IPS-18a (cell line): ENCODE measurements at regions not wholly inside any gene's neighbourhood (a gene's known extent, or its start where the extent isn't known, plus 50 kb on each side); places are given as distances from the start of the nearest gene placed in this dataset.

Experiments
- H3K27ac ChIP-seq: one replicate; pipeline ENCODE4 v1.5.1; 2013; ENCODE audit warnings: low read length
- H3K27me3 ChIP-seq: one replicate; pipeline ENCODE4 v1.6.1; 2013; ENCODE audit warnings: mild to moderate bottlenecking, low read length; ENCODE audit not compliant: control insufficient read depth, insufficient read depth
- H3K36me3 ChIP-seq: one replicate; pipeline ENCODE4 v1.6.1; 2013; ENCODE audit warnings: low read depth, low read length; ENCODE audit not compliant: control insufficient read depth
- H3K4me1 ChIP-seq: one replicate; pipeline ENCODE4 v1.6.1; 2013; ENCODE audit warnings: low read depth, low read length; ENCODE audit not compliant: control insufficient read depth
- H3K4me3 ChIP-seq: one replicate; pipeline ENCODE4 v1.5.1; 2013; ENCODE audit warnings: low read length
- H3K9ac ChIP-seq: one replicate; pipeline ENCODE4 v1.6.1; 2013; ENCODE audit warnings: mild to moderate bottlenecking, low read length, moderate library complexity
- H3K9me3 ChIP-seq: one replicate; pipeline ENCODE4 v1.6.1; 2013; ENCODE audit warnings: low read depth, low read length; ENCODE audit not compliant: control insufficient read depth

DNA sequence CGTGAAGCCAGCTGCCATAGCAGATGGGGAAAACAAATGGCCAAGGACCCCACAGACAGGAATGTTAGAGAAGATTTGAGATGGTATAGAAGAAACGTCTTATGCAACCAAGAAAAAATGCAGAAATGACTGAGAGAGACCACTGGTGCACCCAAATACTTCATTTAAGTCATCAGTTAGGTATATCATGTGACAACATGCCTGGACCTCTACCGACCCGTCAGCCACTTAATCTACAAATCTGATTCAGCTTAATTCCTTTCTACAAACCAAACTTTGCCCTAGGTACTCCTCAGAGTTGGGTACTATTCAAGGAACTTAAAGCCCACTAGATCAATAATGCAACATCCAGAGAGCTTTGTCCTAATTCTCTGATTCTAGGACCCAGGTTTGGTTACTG lies 126.0 kb upstream of the UBE2E2 start:
- H3K27ac ChIP-seq = no peak overlapping the region
- H3K27me3 ChIP-seq = no peaks in the 10 kb centered on the region
- H3K4me1 ChIP-seq = peaks cover 26% of the 10 kb centered on the region
- no peaks in the 10 kb centered on the region for H3K36me3 ChIP-seq
- H3K9ac ChIP-seq = no peak overlapping the region
- no peak overlapping the region for H3K4me3 ChIP-seq
- H3K9me3 ChIP-seq = no peaks in the 10 kb centered on the region

DNA sequence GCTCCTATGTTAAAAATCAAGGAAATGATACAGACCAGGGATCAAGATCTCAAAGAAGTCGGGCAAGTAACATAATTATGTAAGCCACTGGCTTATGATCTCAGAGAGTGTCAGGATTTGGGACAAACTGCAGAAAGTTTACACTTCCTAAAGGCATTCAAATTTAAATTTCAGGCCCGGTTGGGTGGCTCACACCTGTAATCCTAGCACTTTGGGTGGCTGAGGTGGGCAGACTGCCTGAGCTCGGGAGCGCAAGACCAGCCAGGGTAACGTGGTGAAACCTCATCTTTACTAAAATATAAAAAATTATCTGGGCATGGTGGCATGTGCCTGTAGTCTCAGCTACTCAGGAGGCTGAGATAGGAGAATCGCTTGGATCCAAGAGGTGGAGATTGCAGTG lies 124.4 kb upstream of the UBE2E2 start:
- Histone ChIP-seq H3K9me3 (no peaks in the 10 kb centered on the region), H3K27ac (no peak overlapping the region), H3K4me1 (peaks cover 26% of the 10 kb centered on the region), H3K4me3 (no peak overlapping the region), H3K9ac (no peak overlapping the region), H3K36me3 (no peaks in the 10 kb centered on the region), H3K27me3 (no peaks in the 10 kb centered on the region)

DNA sequence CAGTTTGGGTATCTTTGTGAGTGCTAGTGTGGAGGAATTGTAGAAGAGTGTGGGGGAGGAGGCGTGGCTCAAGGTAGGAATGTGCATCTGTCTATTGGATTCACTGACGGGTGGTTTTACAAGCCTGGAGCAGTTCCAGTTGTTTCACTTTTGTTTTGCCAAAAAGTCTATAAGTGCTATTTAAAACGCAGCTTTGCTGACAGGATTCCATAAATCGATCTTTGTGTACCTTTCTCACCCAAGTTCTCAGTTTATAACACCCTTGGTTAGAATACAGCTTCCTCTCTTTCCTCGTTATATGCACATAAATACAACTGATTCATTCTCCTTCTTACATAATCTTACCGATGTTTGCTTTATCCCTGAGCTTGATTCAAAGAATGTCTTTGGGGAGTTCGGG lies 123.2 kb upstream of the UBE2E2 start:
- H3K4me3 ChIP-seq = no peak overlapping the region

DNA sequence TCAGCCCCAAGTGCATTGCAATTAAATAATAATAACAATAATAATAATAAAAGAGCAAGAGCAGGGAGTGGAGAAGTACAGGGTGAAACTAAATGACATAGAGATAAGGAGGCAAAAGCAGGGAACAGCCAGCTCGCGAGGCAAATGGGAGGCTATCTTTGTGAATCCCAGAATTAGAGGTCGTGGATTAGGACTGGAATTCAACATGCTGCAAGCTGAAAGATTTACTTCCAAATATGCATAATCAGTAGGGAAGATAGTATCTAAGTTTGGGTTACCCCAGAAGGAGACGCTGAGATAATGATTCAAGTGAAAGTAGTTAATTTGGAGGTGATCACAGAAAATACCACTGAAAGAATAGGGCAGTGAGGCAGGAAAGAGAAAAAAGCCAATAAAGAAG lies 119.4 kb upstream of the UBE2E2 start:
- H3K9ac ChIP-seq = no peak overlapping the region
- H3K36me3 ChIP-seq = no peaks in the 10 kb centered on the region
- H3K4me3 ChIP-seq = no peak overlapping the region
- no peaks in the 10 kb centered on the region for H3K9me3 ChIP-seq
- no peak overlapping the region for H3K27ac ChIP-seq
- H3K4me1 ChIP-seq = peaks cover 14% of the 10 kb centered on the region
- H3K27me3 ChIP-seq = no peaks in the 10 kb centered on the region

More for the DNA sequence above, 123.2 kb upstream of the UBE2E2 start:
- Histone ChIP-seq H3K9ac (no peak overlapping the region), H3K36me3 (no peaks in the 10 kb centered on the region), H3K27ac (no peak overlapping the region), H3K9me3 (no peaks in the 10 kb centered on the region), H3K27me3 (no peaks in the 10 kb centered on the region), H3K4me1 (peaks cover 26% of the 10 kb centered on the region)

DNA sequence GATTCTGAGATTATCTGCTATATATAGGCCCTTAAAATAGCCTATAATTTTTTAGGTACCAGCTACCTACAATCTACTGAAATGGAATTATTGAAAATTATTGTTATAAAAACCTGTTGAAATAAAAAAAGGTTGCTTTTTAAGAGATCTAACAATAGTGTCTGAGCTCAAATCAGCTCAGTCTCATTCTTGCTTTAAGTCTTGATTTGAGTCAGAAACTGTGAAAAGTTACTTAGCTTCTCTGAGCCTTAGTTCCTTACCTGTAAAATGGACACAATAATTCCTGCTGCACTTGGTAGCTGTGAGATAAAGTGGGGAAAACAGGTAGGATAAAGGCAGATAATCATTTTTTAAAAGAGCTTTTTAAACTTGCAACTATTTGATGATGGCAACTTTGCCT lies 118.8 kb upstream of the UBE2E2 start:
- Histone ChIP-seq H3K27me3 (no peaks in the 10 kb centered on the region), H3K9ac (no peak overlapping the region), H3K36me3 (no peaks in the 10 kb centered on the region), H3K4me1 (peaks cover 10% of the 10 kb centered on the region), H3K27ac (no peak overlapping the region), H3K4me3 (no peak overlapping the region), H3K9me3 (no peaks in the 10 kb centered on the region)

DNA sequence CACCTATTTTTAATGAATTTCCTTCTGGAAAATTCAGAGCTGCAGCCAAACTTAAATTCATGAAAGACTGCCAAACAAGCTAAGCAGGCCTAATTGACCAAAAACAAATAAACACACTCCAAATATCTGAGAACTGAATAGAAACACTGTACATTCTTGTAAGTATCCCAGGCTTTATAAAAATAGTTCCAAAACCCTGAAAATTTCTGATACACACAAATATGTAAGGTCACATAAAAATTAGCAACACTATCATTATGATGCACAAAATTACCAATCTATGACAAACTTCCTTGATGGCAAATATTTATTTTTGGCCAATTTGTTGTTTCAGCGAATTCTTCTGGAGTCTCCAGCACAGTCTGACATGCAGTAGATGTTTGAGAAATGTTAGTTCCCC lies 117.9 kb upstream of the UBE2E2 start:
- peaks cover 1% of the 10 kb centered on the region for H3K4me1 ChIP-seq
- no peak overlapping the region for H3K9ac ChIP-seq
- H3K27me3 ChIP-seq = no peaks in the 10 kb centered on the region
- no peak overlapping the region for H3K27ac ChIP-seq
- H3K36me3 ChIP-seq = no peaks in the 10 kb centered on the region
- no peaks in the 10 kb centered on the region for H3K9me3 ChIP-seq
- no peak overlapping the region for H3K4me3 ChIP-seq

DNA sequence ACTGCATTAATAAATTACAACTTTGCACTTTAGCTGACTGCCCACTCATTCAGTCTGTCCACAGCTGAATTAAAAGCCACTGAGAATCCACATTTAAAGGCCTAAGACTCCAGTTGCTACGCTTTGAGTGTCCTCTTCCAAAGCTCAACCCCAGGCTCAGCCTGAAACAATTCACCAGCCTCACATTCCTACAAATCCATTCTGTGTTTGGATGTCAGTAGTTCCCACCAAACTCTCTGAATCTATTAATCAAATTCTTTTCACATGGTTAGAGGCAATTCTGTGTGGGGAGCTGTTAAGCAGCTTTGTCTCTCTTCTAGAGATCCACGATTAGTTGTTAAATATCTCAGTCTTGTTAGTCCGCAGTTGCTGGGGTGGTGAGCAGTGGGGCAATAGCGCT lies 116.8 kb upstream of the UBE2E2 start:
- H3K9ac ChIP-seq = no peak overlapping the region

DNA sequence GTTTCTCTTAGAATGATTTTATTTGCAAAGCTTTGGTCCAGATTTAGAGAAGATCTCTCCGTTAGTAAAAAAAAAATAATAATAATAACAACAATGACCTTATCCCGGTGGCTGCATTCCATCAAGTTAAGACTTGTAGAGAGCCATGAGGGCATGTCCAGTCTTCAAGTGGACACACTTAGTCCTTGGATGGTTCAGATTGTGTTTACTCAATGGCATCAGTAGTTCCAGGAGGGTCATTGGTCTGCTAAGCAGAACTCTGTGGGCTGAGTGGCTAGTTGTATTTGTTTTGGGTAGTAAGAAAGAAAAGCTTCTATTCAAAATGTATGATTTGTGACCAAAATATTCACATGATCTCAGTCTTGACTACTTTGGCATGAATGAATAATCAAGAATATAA lies 116.3 kb upstream of the UBE2E2 start:
- Histone ChIP-seq H3K9me3 (no peaks in the 10 kb centered on the region), H3K27ac (no peak overlapping the region), H3K9ac (no peak overlapping the region), H3K36me3 (no peaks in the 10 kb centered on the region), H3K4me1 (no peaks in the 10 kb centered on the region), H3K4me3 (no peak overlapping the region), H3K27me3 (no peaks in the 10 kb centered on the region)

More for the DNA sequence above, 116.8 kb upstream of the UBE2E2 start:
- Histone ChIP-seq H3K36me3 (no peaks in the 10 kb centered on the region), H3K27ac (no peak overlapping the region), H3K4me3 (no peak overlapping the region), H3K27me3 (no peaks in the 10 kb centered on the region), H3K9me3 (no peaks in the 10 kb centered on the region), H3K4me1 (no peaks in the 10 kb centered on the region)

DNA sequence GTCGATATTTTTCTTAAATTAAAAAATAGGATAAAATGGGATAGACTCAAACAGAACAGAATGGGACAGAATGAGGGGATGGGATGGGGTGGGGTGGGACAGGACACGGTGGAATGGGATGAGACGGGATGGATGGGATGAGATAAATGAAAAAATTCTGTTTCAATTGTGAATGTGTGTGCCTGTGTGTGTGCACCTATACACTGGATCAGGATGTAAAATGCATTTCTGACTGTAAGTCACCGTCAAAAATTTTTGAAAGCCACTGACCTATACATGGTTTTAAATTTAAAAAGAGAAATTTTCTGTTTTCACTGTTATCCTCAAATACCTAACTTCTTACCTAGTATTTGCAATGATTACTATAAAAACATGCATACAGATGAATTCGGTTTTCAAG lies 108.7 kb upstream of the UBE2E2 start:
- Histone ChIP-seq H3K4me3 (no peak overlapping the region), H3K4me1 (peaks cover 4% of the 10 kb centered on the region), H3K9ac (no peak overlapping the region), H3K9me3 (no peaks in the 10 kb centered on the region), H3K27me3 (no peaks in the 10 kb centered on the region), H3K27ac (no peak overlapping the region), H3K36me3 (no peaks in the 10 kb centered on the region)

DNA sequence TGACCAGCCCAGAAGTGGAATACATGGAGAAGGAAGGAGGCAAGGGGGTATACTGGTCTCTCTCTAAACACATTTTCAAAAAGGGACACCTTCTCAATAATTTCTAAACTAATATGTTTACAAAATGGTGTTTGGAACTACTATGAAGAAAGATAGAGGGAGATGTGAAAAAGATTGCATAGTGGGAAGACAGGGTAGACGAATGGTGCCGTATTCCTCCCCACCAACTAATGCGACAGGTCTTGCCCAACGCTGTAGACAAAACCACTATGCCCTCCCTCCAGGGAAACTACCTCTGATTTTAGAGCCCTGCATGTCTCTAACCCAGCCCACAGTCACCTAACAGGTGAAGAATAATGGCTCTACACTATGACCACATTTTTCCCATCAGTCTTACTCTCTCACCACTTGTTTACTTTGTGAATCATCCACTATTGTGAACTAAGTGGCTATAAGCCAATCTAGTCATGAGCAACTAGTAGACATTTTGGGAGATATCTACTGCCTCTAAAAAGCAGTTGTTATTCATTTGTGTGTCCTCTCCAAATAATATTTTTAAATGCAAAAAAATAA lies 108.2 kb upstream of the UBE2E2 start:
- no peak overlapping the region for H3K9ac ChIP-seq
- H3K4me3 ChIP-seq = no peak overlapping the region
- H3K36me3 ChIP-seq = no peaks in the 10 kb centered on the region
- H3K27me3 ChIP-seq = no peaks in the 10 kb centered on the region
- no peak overlapping the region for H3K27ac ChIP-seq
- peaks cover 4% of the 10 kb centered on the region for H3K4me1 ChIP-seq
- no peaks in the 10 kb centered on the region for H3K9me3 ChIP-seq

DNA sequence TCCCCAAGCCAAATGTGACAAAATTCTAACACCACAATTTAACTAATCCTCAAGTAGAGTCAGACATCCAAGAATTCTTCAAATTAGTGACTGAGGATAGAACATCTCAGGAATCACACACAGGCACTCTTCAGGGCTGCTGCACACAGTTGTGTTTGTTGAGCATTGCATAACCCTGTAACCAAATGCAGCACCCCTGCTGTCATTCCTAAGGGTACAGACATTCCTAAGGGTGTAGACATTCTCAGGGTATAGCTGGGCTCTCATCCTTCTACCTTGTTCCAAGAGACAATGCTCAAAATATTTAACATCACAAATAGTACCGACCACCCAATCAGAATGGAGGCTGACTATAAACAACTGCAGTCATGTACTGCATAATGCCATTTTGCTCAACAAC lies 107.1 kb upstream of the UBE2E2 start:
- H3K36me3 ChIP-seq = no peaks in the 10 kb centered on the region
- H3K4me3 ChIP-seq = no peak overlapping the region
- no peaks in the 10 kb centered on the region for H3K9me3 ChIP-seq
- H3K9ac ChIP-seq = no peak overlapping the region
- no peak overlapping the region for H3K27ac ChIP-seq
- H3K27me3 ChIP-seq = no peaks in the 10 kb centered on the region
- H3K4me1 ChIP-seq = peaks cover 4% of the 10 kb centered on the region

DNA sequence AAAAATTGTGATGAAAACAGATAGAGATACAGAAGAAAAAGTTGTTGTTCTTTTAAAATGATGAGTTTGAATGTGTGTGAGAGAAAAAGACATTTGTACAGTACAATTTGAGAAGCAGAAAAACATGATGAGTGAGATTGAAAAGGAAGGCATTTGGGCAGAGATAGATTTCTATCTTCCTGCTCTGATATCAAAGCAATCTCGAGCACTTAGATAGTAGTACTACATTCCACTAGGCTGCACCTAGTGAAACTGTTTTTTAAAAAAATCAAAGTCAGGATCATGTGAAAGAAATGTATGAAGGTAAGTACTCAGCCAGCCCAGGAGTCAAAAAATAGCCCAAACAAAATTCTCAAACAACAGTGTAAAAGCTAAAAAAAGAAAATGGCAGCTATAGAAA lies 104.1 kb upstream of the UBE2E2 start:
- Histone ChIP-seq H3K4me1 (peaks cover 4% of the 10 kb centered on the region), H3K9ac (no peak overlapping the region), H3K27ac (no peak overlapping the region), H3K4me3 (no peak overlapping the region), H3K36me3 (no peaks in the 10 kb centered on the region), H3K9me3 (no peaks in the 10 kb centered on the region), H3K27me3 (no peaks in the 10 kb centered on the region)
